ENCODE measurements at regions not wholly inside any gene's neighbourhood (a gene's known extent, or its start where the extent isn't known, plus 50 kb on each side); places are given as distances from the start of the nearest gene placed in this dataset.

- H3K4me1 ChIP-seq: peaks cover 0 to 38% (median 19%) of the 10 kb centered on the region in 4 donors
- H3K36me3 ChIP-seq: no peaks in the 10 kb centered on the region
- no peaks in the 10 kb centered on the region for H3K27me3 ChIP-seq
- DNase-seq (ENCODE audit: low spot score in 2 of 2): no peak
- no peak overlapping the region for H3K4me3 ChIP-seq
- H3K9me3 ChIP-seq: no peaks in the 10 kb centered on the region
- no peak overlapping the region for H3K27ac ChIP-seq
- no peak for TF ChIP-seq EP300 (IDR thresholded peaks at IDR 0.05)
- no peak for TF ChIP-seq CTCF (IDR thresholded peaks at IDR 0.05)
- no peak for TF ChIP-seq POLR2A (IDR thresholded peaks at IDR 0.05)
- 84 to 89% methylated on average over 5 of the region's 5 CpGs for WGBS, 2 donors
These were observed 268.8 kb upstream of the ZMIZ1 start for GRCh38 chr10:78800006-78800405.

- Histone ChIP-seq H3K9me3 (no peaks in the 10 kb centered on the region), H3K27ac (no peak overlapping the region), H3K36me3 (no peaks in the 10 kb centered on the region), H3K4me1 (peaks cover 0 to 45% (median 21%) of the 10 kb centered on the region in 4 donors), H3K27me3 (no peaks in the 10 kb centered on the region), H3K4me3 (no peak overlapping the region)
- 94 to 95% methylated on average over 10 of the region's 10 CpGs for WGBS, 2 donors
- TF ChIP-seq EP300 (IDR thresholded peaks at IDR 0.05) (no peak), CTCF (IDR thresholded peaks at IDR 0.05) (no peak), POLR2A (IDR thresholded peaks at IDR 0.05) (no peak)
- no peak for DNase-seq (ENCODE audit: low spot score in 2 of 2)
These were observed 268.0 kb upstream of the ZMIZ1 start for GRCh38 chr10:78800535-78801320.

DNA sequence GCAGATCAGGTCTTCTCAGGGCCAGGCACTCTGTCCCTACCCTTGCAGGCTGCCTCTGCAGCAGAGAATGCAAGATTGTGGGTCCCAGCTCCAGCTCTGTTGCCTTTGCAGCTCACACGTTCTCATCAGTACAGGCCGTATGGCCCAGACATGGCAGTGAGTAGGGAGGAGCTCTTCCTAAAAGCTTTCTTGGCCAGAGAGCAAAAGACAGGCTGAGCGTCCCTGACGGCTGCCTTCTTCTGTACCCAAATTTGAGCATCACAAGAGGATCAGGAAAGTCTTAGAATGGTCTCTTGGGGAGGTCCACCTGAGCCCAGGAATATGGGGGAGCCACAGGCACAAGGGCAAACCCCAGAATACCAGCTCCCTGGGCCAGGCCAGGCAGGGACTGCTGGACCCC lies 266.3 kb upstream of the ZMIZ1 start:
- H3K27ac ChIP-seq: peak overlapping the region in 3 of 4 donors; percentile 61 to 78 (median 73)
- DNase-seq (ENCODE audit: low spot score in 2 of 2): no peak
- TF ChIP-seq EP300 (IDR thresholded peaks at IDR 0.05) (no peak), CTCF (IDR thresholded peaks at IDR 0.05) (no peak), POLR2A (IDR thresholded peaks at IDR 0.05) (no peak)
- WGBS, 2 donors: 46 to 53% methylated on average over 4 of the region's 4 CpGs
- H3K36me3 ChIP-seq: no peaks in the 10 kb centered on the region
- peaks cover 0 to 62% (median 24%) of the 10 kb centered on the region in 4 donors for H3K4me1 ChIP-seq
- no peak overlapping the region for H3K4me3 ChIP-seq
- H3K9me3 ChIP-seq: no peaks in the 10 kb centered on the region
- H3K27me3 ChIP-seq: no peaks in the 10 kb centered on the region

- H3K4me1 ChIP-seq: peaks cover 0 to 66% (median 24%) of the 10 kb centered on the region in 4 donors
- no peak overlapping the region for H3K4me3 ChIP-seq
- peak overlapping the region in 3 of 4 donors; percentile 61 to 78 (median 73) for H3K27ac ChIP-seq
- no peaks in the 10 kb centered on the region for H3K27me3 ChIP-seq
- DNase-seq (ENCODE audit: low spot score in 2 of 2): peak; percentile 30 to 57
- TF ChIP-seq CTCF (IDR thresholded peaks at IDR 0.05) (no peak), EP300 (IDR thresholded peaks at IDR 0.05) (peak in 1 of 2 donors; percentile 26)
- no peaks in the 10 kb centered on the region for H3K9me3 ChIP-seq
- 38 to 60% methylated on average over 11 of the region's 11 CpGs for WGBS, 2 donors
- H3K36me3 ChIP-seq: no peaks in the 10 kb centered on the region
These were observed 265.9 kb upstream of the ZMIZ1 start for GRCh38 chr10:78802866-78803265.

DNA sequence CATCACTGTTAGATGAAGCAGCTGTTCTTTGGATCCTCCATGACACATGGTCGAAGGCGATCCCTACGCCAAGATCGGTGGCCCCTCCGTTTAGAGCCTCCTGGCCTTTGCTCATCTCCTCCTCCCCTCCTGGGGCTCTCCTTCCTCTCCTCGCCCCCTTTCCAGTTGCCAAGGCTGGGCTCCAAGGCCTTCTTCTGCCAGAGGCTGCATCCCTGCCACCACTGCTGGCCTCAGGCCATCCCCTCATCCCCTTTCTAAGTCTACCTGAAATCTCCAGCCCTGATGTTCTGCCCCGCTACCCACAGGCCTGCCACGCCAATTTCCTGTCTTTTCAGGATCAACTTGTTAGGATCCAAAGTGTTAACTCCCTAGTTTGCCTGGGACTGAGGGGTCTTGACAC lies 265.1 kb upstream of the ZMIZ1 start:
- H3K36me3 ChIP-seq: no peaks in the 10 kb centered on the region
- TF ChIP-seq POLR2A (IDR thresholded peaks at IDR 0.05): no peak
- TF ChIP-seq EP300 (IDR thresholded peaks at IDR 0.05): no peak
- no peak for TF ChIP-seq CTCF (IDR thresholded peaks at IDR 0.05)
- peak overlapping the region in 3 of 4 donors; percentile 61 to 78 (median 73) for H3K27ac ChIP-seq
- no peaks in the 10 kb centered on the region for H3K9me3 ChIP-seq
- no peak for DNase-seq (ENCODE audit: low spot score in 2 of 2)
- 88 to 98% methylated on average over 8 of the region's 8 CpGs for WGBS, 2 donors
- no peaks in the 10 kb centered on the region for H3K27me3 ChIP-seq
- peaks cover 0 to 75% (median 24%) of the 10 kb centered on the region in 4 donors for H3K4me1 ChIP-seq
- no peak overlapping the region for H3K4me3 ChIP-seq

Measured in tibial nerve (tissue), 4 donors.